AG04449 (cell line): ENCODE measurements at regions not wholly inside any gene's neighbourhood (a gene's known extent, or its start where the extent isn't known, plus 50 kb on each side); places are given as distances from the start of the nearest gene placed in this dataset.

ENCODE experiments used
- CTCF ChIA-PET: fragments of 350-600 bp; formaldehyde crosslinking; extraction: SDS; loops from one replicate; lab custom pipeline; 2021; ENCODE audit warnings: antibody characterized with exemption; lab: Yijun Ruan, JAX
- POLR2A ChIA-PET: fragments of 400-600, 350-600 bp; formaldehyde crosslinking; extraction: SDS; loops from one replicate; lab custom pipeline; 2020; ENCODE audit warnings: antibody characterized with exemption, inconsistent platforms; lab: Yijun Ruan, JAX
- DNase-seq: peaks from one replicate; pipeline ENCODE4 v3.0.0-alpha.2; 2010; ENCODE audit warnings: low read depth, low spot score
- H3K4me3 ChIP-seq: 2 replicates; pipeline ENCODE4 v1.5.1; 2011; ENCODE audit warnings: low read depth, mild to moderate bottlenecking, control low read depth, low read length
- TF ChIP-seq, protein P1 (sequence below): IDR thresholded peaks from one replicate; pipeline ENCODE4 v1.5.1; 2011; ENCODE audit warnings: mild to moderate bottlenecking, moderate library complexity, low read length, control low read depth, inconsistent platforms; ENCODE audit not compliant: insufficient read depth; ENCODE audit errors: missing control alignments

DNA sequence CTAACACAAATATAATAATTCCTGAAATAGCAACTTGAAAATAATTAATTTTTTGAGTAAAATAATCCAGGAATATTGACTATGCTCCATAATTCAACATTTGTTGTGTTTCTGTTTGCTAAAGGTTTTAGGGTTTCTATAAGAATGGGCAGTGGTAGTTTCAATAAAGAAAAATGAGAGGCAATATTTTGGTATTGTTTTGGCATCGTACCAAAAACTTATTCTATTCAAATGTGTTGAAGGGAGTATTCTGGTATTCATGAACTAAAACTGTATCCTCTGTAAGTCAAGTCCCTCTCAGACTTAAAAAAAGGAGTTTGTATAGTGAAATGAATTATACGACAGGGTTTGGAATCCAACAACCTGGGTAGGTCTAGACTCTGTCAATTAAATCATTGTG, 1245.6 kb upstream of the CELF4 start:
- ChIA-PET POLR2A (no interaction called here), CTCF (no interaction called here)
- TF ChIP-seq, protein P1, sequence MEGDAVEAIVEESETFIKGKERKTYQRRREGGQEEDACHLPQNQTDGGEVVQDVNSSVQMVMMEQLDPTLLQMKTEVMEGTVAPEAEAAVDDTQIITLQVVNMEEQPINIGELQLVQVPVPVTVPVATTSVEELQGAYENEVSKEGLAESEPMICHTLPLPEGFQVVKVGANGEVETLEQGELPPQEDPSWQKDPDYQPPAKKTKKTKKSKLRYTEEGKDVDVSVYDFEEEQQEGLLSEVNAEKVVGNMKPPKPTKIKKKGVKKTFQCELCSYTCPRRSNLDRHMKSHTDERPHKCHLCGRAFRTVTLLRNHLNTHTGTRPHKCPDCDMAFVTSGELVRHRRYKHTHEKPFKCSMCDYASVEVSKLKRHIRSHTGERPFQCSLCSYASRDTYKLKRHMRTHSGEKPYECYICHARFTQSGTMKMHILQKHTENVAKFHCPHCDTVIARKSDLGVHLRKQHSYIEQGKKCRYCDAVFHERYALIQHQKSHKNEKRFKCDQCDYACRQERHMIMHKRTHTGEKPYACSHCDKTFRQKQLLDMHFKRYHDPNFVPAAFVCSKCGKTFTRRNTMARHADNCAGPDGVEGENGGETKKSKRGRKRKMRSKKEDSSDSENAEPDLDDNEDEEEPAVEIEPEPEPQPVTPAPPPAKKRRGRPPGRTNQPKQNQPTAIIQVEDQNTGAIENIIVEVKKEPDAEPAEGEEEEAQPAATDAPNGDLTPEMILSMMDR = no peak
- no peak overlapping the region for H3K4me3 ChIP-seq
- no peak for DNase-seq

DNA sequence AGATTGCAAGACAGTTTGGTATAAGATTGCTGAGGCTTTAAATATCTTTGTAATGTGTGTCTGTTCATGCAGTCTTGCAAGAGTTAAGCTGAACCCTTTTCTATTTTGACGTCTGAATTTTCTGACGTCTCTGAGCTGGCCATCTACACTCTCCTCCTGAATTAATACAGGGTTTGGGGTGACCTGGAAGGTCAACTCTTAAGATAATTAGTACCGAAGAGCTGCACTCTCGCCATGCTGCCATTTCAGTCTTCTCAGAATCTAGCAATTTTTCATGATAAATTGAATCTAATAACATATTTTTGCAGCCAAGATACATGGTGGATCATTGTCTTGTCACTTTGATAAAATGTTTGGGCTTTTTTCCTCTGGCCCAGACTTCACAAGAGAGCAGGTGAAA, 1245.2 kb upstream of the CELF4 start:
- CTCF ChIA-PET = no interaction called here
- POLR2A ChIA-PET = no interaction called here
- no peak for DNase-seq
- TF ChIP-seq, protein P1 = no peak
- no peak overlapping the region for H3K4me3 ChIP-seq

DNA sequence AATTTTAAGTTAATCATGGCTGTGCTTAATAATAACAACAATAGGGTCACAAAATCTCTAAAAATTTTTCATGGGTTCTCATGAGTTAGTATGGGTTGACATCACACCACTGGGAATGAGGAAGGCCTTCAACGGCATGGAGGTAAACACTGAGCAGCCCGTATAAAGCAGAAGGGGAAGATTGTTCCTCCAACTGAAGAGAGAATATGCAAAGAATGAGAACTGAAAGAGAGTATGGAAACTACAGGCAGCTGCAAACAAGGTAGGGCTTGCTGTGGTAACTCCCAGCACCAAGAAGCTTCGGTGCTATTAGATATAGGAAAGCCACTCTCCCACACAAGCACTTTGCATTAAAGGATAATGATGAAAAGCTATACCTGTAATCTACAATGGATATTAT, 1242.3 kb upstream of the CELF4 start:
- TF ChIP-seq, protein P1 = no peak
- CTCF ChIA-PET = no interaction called here
- POLR2A ChIA-PET = no interaction called here
- H3K4me3 ChIP-seq = no peak overlapping the region
- DNase-seq = no peak

DNA sequence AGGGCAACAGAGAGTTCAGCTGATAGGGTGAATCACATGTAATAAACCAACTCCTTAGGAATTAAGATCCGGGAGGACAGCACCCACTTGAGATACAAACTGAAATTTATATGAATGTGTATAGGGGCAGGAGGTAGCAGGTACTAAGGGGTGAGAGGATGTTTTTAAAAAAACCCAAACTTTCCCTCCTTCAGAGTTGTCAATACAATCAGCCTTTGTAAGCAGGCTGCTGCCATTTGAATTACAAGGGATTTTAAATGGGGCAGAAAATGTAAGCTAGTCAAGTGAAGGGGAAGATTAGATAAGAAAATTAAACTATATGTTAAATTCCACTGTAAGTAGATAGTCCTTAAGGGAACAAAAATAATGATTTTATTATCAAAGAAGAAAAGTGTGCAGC, 1239.7 kb upstream of the CELF4 start:
- no peak overlapping the region for H3K4me3 ChIP-seq
- DNase-seq = no peak
- CTCF ChIA-PET = no interaction called here
- POLR2A ChIA-PET = no interaction called here
- TF ChIP-seq, protein P1 = no peak

DNA sequence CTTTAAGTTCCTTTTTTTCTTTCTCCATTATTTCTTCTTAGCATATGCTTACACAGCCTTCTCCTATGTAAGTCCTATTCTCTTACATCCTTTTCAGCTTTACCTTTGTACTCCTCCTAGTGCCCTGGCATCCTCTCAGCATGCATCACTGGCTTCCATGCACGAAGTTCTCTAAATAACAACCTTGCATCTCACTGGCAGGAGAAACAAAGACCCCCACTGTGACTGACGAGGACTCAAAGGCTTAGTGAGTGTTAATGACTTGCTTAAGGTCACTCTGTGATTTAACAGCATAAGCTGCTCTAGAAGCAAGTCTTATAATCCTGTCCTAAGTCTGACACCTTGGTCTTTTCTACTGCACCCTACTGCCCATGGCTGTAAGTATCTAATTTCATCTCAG, 1236.0 kb upstream of the CELF4 start:
- TF ChIP-seq, protein P1 = no peak
- ChIA-PET CTCF (no interaction called here), POLR2A (no interaction called here)
- no peak for DNase-seq
- no peak overlapping the region for H3K4me3 ChIP-seq

DNA sequence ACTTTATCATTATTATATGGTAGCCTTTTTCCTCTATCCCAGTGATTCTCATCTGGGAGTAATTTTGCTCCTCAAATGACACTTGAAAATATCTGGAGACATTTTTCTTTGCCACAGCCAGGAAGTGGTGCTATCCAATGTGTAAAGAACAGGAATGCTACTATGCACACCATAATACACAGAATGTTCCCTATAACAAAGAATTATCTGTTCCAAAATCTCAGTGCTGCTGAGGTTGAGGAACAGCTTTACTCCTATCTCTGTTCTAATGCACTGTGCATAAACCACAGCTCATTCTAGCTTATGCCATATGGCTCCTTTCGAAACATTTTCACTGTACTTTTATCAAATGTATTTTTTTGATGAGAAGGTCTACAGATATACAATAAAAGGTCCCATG, 1231.2 kb upstream of the CELF4 start:
- no peak overlapping the region for H3K4me3 ChIP-seq
- TF ChIP-seq, protein P1 = no peak
- DNase-seq = no peak
- CTCF ChIA-PET = no interaction called here
- POLR2A ChIA-PET = no interaction called here
